ENCODE measurements at regions not wholly inside any gene's neighbourhood (a gene's known extent, or its start where the extent isn't known, plus 50 kb on each side); places are given as distances from the start of the nearest gene placed in this dataset.

- no peak for DNase-seq (ENCODE audit: low read depth in 6 of 9, low spot score in 9 of 9)
- Histone ChIP-seq H3K27ac (ENCODE audit: low read depth in 1 of 2, low read length in 1 of 2) (no peak overlapping the region), H3K4me3 (ENCODE audit: low read length in 2 of 2) (no peak overlapping the region), H3K4me1 (ENCODE audit: control insufficient read depth in 2 of 2, insufficient read depth in 2 of 2, low read length in 2 of 2) (no peaks in the 10 kb centered on the region), H3K36me3 (ENCODE audit: control insufficient read depth in 2 of 2, insufficient read depth in 2 of 2, low read length in 1 of 2) (no peaks in the 10 kb centered on the region), H3K9me3 (ENCODE audit: control insufficient read depth in 2 of 2, insufficient read depth in 1 of 2, low read length in 1 of 2) (no peaks in the 10 kb centered on the region), H3K27me3 (ENCODE audit: control insufficient read depth in 2 of 2, insufficient read depth in 1 of 2, low read length in 1 of 2) (no peaks in the 10 kb centered on the region)
- WGBS = 79% methylated on average over 5 of the region's 5 CpGs
These were observed 131.1 kb downstream of the NEDD1 start for GRCh38 chr12:97038131-97038530.

DNA sequence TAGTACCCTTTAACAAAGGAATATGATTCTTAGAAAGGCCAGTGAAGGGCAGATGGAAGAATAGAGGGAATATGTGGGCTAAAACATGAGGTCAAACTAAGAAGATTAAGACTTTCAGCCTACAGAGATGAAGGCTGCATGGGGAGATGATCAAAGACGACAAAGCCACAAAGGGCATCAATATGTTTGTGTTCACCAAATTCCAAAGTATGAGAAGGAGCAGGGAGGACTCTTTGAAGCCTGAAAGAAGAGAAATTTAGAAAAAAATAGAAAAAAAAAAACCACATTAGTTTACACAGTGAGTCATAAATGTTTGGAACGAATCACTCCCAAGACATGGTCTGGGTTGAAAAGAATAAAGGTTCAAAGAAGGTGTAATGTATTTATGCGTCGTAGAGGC lies 131.8 kb downstream of the NEDD1 start:
- Histone ChIP-seq H3K9me3 (ENCODE audit: control insufficient read depth in 2 of 2, insufficient read depth in 1 of 2, low read length in 1 of 2) (no peaks in the 10 kb centered on the region), H3K27me3 (ENCODE audit: control insufficient read depth in 2 of 2, insufficient read depth in 1 of 2, low read length in 1 of 2) (no peaks in the 10 kb centered on the region), H3K36me3 (ENCODE audit: control insufficient read depth in 2 of 2, insufficient read depth in 2 of 2, low read length in 1 of 2) (no peaks in the 10 kb centered on the region), H3K4me3 (ENCODE audit: low read length in 2 of 2) (no peak overlapping the region), H3K4me1 (ENCODE audit: control insufficient read depth in 2 of 2, insufficient read depth in 2 of 2, low read length in 2 of 2) (no peaks in the 10 kb centered on the region), H3K27ac (ENCODE audit: low read depth in 1 of 2, low read length in 1 of 2) (no peak overlapping the region)
- 92% methylated on average over 4 of the region's 4 CpGs for WGBS
- DNase-seq (ENCODE audit: low read depth in 6 of 9, low spot score in 9 of 9) = no peak

DNA sequence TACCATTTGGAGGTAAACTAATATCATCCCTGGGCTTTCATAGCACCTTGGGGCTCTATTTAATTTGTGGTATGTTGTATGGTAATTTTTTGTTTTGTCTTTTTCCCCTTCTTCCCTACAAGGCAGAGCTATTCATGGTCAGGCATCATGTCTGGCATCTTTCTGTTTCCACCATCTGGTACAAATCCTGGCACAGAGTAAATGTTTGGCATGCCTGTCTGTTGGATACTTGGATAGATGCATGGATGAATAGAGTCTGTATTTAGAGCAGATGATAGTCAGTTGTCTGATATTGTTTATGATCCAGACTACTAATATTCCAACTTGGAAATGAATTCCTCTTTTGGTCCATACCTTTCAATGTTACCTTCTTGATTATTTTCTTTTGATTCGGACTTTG lies 139.8 kb downstream of the NEDD1 start:
- DNase-seq (ENCODE audit: low read depth in 6 of 9, low spot score in 9 of 9) = no peak
- no peaks in the 10 kb centered on the region for H3K4me1 ChIP-seq (ENCODE audit: control insufficient read depth in 2 of 2, insufficient read depth in 2 of 2, low read length in 2 of 2)
- H3K27ac ChIP-seq (ENCODE audit: low read depth in 1 of 2, low read length in 1 of 2) = no peak overlapping the region
- no peaks in the 10 kb centered on the region for H3K36me3 ChIP-seq (ENCODE audit: control insufficient read depth in 2 of 2, insufficient read depth in 2 of 2, low read length in 1 of 2)
- WGBS = 96% methylated on average over 1 of the region's 1 CpG
- no peak overlapping the region for H3K4me3 ChIP-seq (ENCODE audit: low read length in 2 of 2)
- no peaks in the 10 kb centered on the region for H3K27me3 ChIP-seq (ENCODE audit: control insufficient read depth in 2 of 2, insufficient read depth in 1 of 2, low read length in 1 of 2)
- H3K9me3 ChIP-seq (ENCODE audit: control insufficient read depth in 2 of 2, insufficient read depth in 1 of 2, low read length in 1 of 2) = no peaks in the 10 kb centered on the region

GRCh38 chr12:97047361-97047760 lies 140.3 kb downstream of the NEDD1 start:
- no peak for DNase-seq (ENCODE audit: low read depth in 6 of 9, low spot score in 9 of 9)
- Histone ChIP-seq H3K4me1 (ENCODE audit: control insufficient read depth in 2 of 2, insufficient read depth in 2 of 2, low read length in 2 of 2) (no peaks in the 10 kb centered on the region), H3K9me3 (ENCODE audit: control insufficient read depth in 2 of 2, insufficient read depth in 1 of 2, low read length in 1 of 2) (no peaks in the 10 kb centered on the region), H3K4me3 (ENCODE audit: low read length in 2 of 2) (no peak overlapping the region), H3K36me3 (ENCODE audit: control insufficient read depth in 2 of 2, insufficient read depth in 2 of 2, low read length in 1 of 2) (no peaks in the 10 kb centered on the region), H3K27ac (ENCODE audit: low read depth in 1 of 2, low read length in 1 of 2) (no peak overlapping the region), H3K27me3 (ENCODE audit: control insufficient read depth in 2 of 2, insufficient read depth in 1 of 2, low read length in 1 of 2) (no peaks in the 10 kb centered on the region)

- no peaks in the 10 kb centered on the region for H3K9me3 ChIP-seq (ENCODE audit: control insufficient read depth in 2 of 2, insufficient read depth in 1 of 2, low read length in 1 of 2)
- H3K27ac ChIP-seq (ENCODE audit: low read depth in 1 of 2, low read length in 1 of 2) = no peak overlapping the region
- no peak overlapping the region for H3K4me3 ChIP-seq (ENCODE audit: low read length in 2 of 2)
- H3K36me3 ChIP-seq (ENCODE audit: control insufficient read depth in 2 of 2, insufficient read depth in 2 of 2, low read length in 1 of 2) = no peaks in the 10 kb centered on the region
- WGBS = 59% methylated on average over 4 of the region's 4 CpGs
- DNase-seq (ENCODE audit: low read depth in 6 of 9, low spot score in 9 of 9) = no peak
- H3K4me1 ChIP-seq (ENCODE audit: control insufficient read depth in 2 of 2, insufficient read depth in 2 of 2, low read length in 2 of 2) = no peaks in the 10 kb centered on the region
- no peaks in the 10 kb centered on the region for H3K27me3 ChIP-seq (ENCODE audit: control insufficient read depth in 2 of 2, insufficient read depth in 1 of 2, low read length in 1 of 2)
These were observed 141.5 kb downstream of the NEDD1 start for GRCh38 chr12:97048421-97049035.

DNA sequence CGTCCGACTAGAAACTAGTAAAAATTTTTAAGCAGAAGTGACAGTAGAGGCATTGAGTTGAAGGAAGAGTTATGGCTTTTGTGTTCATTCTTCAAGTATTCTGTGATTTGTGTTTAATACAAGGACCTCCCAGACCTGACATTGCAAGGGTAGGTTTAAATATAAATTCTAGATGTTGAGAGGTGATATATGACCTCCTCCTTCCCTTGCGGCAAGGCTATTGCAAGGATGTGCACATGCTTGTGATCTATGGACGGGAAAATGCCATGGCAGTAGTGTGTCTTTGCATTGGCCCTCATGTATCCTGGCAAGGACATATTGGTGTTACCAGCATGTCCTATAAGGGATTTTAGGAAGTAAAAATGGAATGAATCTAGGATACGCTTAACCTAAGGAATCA lies 143.5 kb downstream of the NEDD1 start:
- no peaks in the 10 kb centered on the region for H3K36me3 ChIP-seq (ENCODE audit: control insufficient read depth in 2 of 2, insufficient read depth in 2 of 2, low read length in 1 of 2)
- no peaks in the 10 kb centered on the region for H3K27me3 ChIP-seq (ENCODE audit: control insufficient read depth in 2 of 2, insufficient read depth in 1 of 2, low read length in 1 of 2)
- no peak overlapping the region for H3K27ac ChIP-seq (ENCODE audit: low read depth in 1 of 2, low read length in 1 of 2)
- no peak for DNase-seq (ENCODE audit: low read depth in 6 of 9, low spot score in 9 of 9)
- H3K9me3 ChIP-seq (ENCODE audit: control insufficient read depth in 2 of 2, insufficient read depth in 1 of 2, low read length in 1 of 2) = no peaks in the 10 kb centered on the region
- WGBS = 78% methylated on average over 5 of the region's 5 CpGs
- H3K4me3 ChIP-seq (ENCODE audit: low read length in 2 of 2) = no peak overlapping the region
- H3K4me1 ChIP-seq (ENCODE audit: control insufficient read depth in 2 of 2, insufficient read depth in 2 of 2, low read length in 2 of 2) = no peaks in the 10 kb centered on the region

- Histone ChIP-seq H3K27me3 (ENCODE audit: control insufficient read depth in 2 of 2, insufficient read depth in 1 of 2, low read length in 1 of 2) (no peaks in the 10 kb centered on the region), H3K36me3 (ENCODE audit: control insufficient read depth in 2 of 2, insufficient read depth in 2 of 2, low read length in 1 of 2) (no peaks in the 10 kb centered on the region), H3K9me3 (ENCODE audit: control insufficient read depth in 2 of 2, insufficient read depth in 1 of 2, low read length in 1 of 2) (no peaks in the 10 kb centered on the region), H3K4me3 (ENCODE audit: low read length in 2 of 2) (no peak overlapping the region), H3K27ac (ENCODE audit: low read depth in 1 of 2, low read length in 1 of 2) (no peak overlapping the region), H3K4me1 (ENCODE audit: control insufficient read depth in 2 of 2, insufficient read depth in 2 of 2, low read length in 2 of 2) (no peaks in the 10 kb centered on the region)
- DNase-seq (ENCODE audit: low read depth in 6 of 9, low spot score in 9 of 9) = no peak
- WGBS = 98% methylated on average over 2 of the region's 2 CpGs
These were observed 144.3 kb downstream of the NEDD1 start for GRCh38 chr12:97051341-97051740.

- no peaks in the 10 kb centered on the region for H3K36me3 ChIP-seq (ENCODE audit: control insufficient read depth in 2 of 2, insufficient read depth in 2 of 2, low read length in 1 of 2)
- no peaks in the 10 kb centered on the region for H3K4me1 ChIP-seq (ENCODE audit: control insufficient read depth in 2 of 2, insufficient read depth in 2 of 2, low read length in 2 of 2)
- H3K27me3 ChIP-seq (ENCODE audit: control insufficient read depth in 2 of 2, insufficient read depth in 1 of 2, low read length in 1 of 2) = no peaks in the 10 kb centered on the region
- no peak overlapping the region for H3K27ac ChIP-seq (ENCODE audit: low read depth in 1 of 2, low read length in 1 of 2)
- DNase-seq (ENCODE audit: low read depth in 6 of 9, low spot score in 9 of 9) = no peak
- no peak overlapping the region for H3K4me3 ChIP-seq (ENCODE audit: low read length in 2 of 2)
- 92% methylated on average over 3 of the region's 3 CpGs for WGBS
- H3K9me3 ChIP-seq (ENCODE audit: control insufficient read depth in 2 of 2, insufficient read depth in 1 of 2, low read length in 1 of 2) = no peaks in the 10 kb centered on the region
These were observed 154.1 kb downstream of the NEDD1 start for GRCh38 chr12:97061171-97061570.

- Histone ChIP-seq H3K4me1 (ENCODE audit: control insufficient read depth in 2 of 2, insufficient read depth in 2 of 2, low read length in 2 of 2) (no peaks in the 10 kb centered on the region), H3K27me3 (ENCODE audit: control insufficient read depth in 2 of 2, insufficient read depth in 1 of 2, low read length in 1 of 2) (no peaks in the 10 kb centered on the region), H3K27ac (ENCODE audit: low read depth in 1 of 2, low read length in 1 of 2) (no peak overlapping the region), H3K36me3 (ENCODE audit: control insufficient read depth in 2 of 2, insufficient read depth in 2 of 2, low read length in 1 of 2) (no peaks in the 10 kb centered on the region), H3K4me3 (ENCODE audit: low read length in 2 of 2) (no peak overlapping the region), H3K9me3 (ENCODE audit: control insufficient read depth in 2 of 2, insufficient read depth in 1 of 2, low read length in 1 of 2) (no peaks in the 10 kb centered on the region)
- WGBS = 80% methylated on average over 1 of the region's 1 CpG
- no peak for DNase-seq (ENCODE audit: low read depth in 6 of 9, low spot score in 9 of 9)
These were observed 156.4 kb downstream of the NEDD1 start for GRCh38 chr12:97063292-97063935.
